ENCODE measurements at regions not wholly inside any gene's neighbourhood (a gene's known extent, or its start where the extent isn't known, plus 50 kb on each side); places are given as distances from the start of the nearest gene placed in this dataset.

DNA sequence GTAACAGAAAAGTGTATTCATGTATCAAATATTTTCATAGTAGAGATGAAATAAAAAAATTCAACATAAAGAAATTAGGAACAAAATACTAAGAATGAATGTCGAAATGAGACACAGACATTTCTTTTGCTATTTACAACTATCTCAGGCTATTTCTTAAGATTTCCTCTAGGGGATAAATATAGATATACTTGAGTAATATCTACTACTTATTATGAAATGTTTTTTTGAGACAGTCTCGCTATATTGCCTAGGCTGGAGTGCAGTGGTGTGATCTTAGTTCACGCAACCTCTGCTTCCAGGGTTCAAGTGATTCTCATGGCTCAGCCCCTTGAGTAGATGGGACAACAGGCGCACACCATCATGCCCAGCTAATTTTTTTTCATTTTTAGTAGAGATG lies 326.1 kb downstream of the RNF144A start:
- CTCF ChIA-PET (ENCODE audit: low intra/inter-chr PET ratio), result no interaction called here
- no peak for FAIRE-seq
- POLR2A ChIA-PET, result no interaction called here
- 0% methylated on average over 4 of the region's 4 CpGs for WGBS (ENCODE audit: insufficient coverage, low coverage, missing lambda C conversion rate)
- Histone ChIP-seq H3K9ac (ENCODE audit: insufficient read depth in 1 of 2, low read depth in 2 of 2, low read length in 2 of 2) (no peak overlapping the region), H3K4me2 (ENCODE audit: insufficient read depth, low read length) (no peak overlapping the region), H4K20me1 (replicated peaks; ENCODE audit: control insufficient read depth, insufficient read depth, low read length) (no peaks in the 10 kb centered on the region), H3K36me3 (ENCODE audit: control insufficient read depth, insufficient read depth, low read length) (no peaks in the 10 kb centered on the region), H3K27me3 (ENCODE audit: control insufficient read depth in 2 of 2, insufficient read depth in 2 of 2, low read length in 2 of 2) (no peaks in the 10 kb centered on the region), H3K9me1 (ENCODE audit: control insufficient read depth, insufficient read depth, low read length) (no peaks in the 10 kb centered on the region), H3K4me3 (no peak overlapping the region), H2AFZ (ENCODE audit: low read depth, low read length) (no peak overlapping the region), H3K27ac (ENCODE audit: extremely low read depth, low read depth, low read length) (no peak overlapping the region), H3K4me1 (replicated peaks in 1 of 2; ENCODE audit: control insufficient read depth in 2 of 2, insufficient read depth in 2 of 2, low read length in 2 of 2) (no peaks in the 10 kb centered on the region), H3K79me2 (ENCODE audit: control insufficient read depth, insufficient read depth, low read length) (no peaks in the 10 kb centered on the region), H3K9me3 (replicated peaks; ENCODE audit: control insufficient read depth, insufficient read depth, low read depth, low read length) (no peaks in the 10 kb centered on the region)
- intact Hi-C loops (cut with micrococcal nuclease) (no loop called here), in situ Hi-C loops (cut with MboI) (no loop called here)
- TF ChIP-seq BCL6 (CRISPR knock-in tag; IDR thresholded peaks at IDR 0.05), result no peak
- no peak for TF ChIP-seq ZBTB49 (CRISPR knock-in tag; IDR thresholded peaks at IDR 0.05; ENCODE audit: borderline replicate concordance)
- TF ChIP-seq THAP7 (CRISPR knock-in tag; IDR thresholded peaks at IDR 0.05), result no peak
- no peak for TF ChIP-seq BDP1 (IDR thresholded peaks at IDR 0.05; ENCODE audit: insufficient read depth, insufficient read length)
- TF ChIP-seq, protein P1, sequence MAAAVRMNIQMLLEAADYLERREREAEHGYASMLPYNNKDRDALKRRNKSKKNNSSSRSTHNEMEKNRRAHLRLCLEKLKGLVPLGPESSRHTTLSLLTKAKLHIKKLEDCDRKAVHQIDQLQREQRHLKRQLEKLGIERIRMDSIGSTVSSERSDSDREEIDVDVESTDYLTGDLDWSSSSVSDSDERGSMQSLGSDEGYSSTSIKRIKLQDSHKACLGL (CRISPR knock-in tag; IDR thresholded peaks at IDR 0.05; ENCODE audit: borderline replicate concordance, poor library complexity, severe bottlenecking), result no peak
- no peak for TF ChIP-seq USF2 (CRISPR knock-in tag; IDR thresholded peaks at IDR 0.05)
- TF ChIP-seq JUN (IDR thresholded peaks at IDR 0.05; ENCODE audit: borderline replicate concordance, low read depth, low read length), result no peak
- TF ChIP-seq JUN (CRISPR knock-in tag; IDR thresholded peaks at IDR 0.05; ENCODE audit: borderline replicate concordance), result no peak
- TF ChIP-seq PRMT5 (CRISPR knock-in tag; IDR thresholded peaks at IDR 0.05), result no peak
- TF ChIP-seq RFX7 (CRISPR knock-in tag; IDR thresholded peaks at IDR 0.05), result no peak
- TF ChIP-seq TCF7 (IDR thresholded peaks at IDR 0.05; ENCODE audit: borderline replicate concordance), result no peak
- no peak for TF ChIP-seq CBX8 (IDR thresholded peaks at IDR 0.05; ENCODE audit: borderline replicate concordance, extremely low read depth, low read depth, low read length, poor library complexity, severe bottlenecking)
- TF ChIP-seq SAP30 (IDR thresholded peaks at IDR 0.05; ENCODE audit: borderline replicate concordance, insufficient read depth, low read depth, low read length, poor library complexity, severe bottlenecking), result no peak
- no peak for TF ChIP-seq NR2C1 (IDR thresholded peaks at IDR 0.05)
- no peak for TF ChIP-seq NR2C1 (tag; IDR thresholded peaks at IDR 0.05)
- TF ChIP-seq ZNF77 (CRISPR knock-in tag; IDR thresholded peaks at IDR 0.05), result no peak
- no peak for ATAC-seq
- DNase-seq (ENCODE audit: extremely low read depth in 1 of 4, low spot score in 3 of 4), result no peak
- no TSS peak for BruUV-seq (replicated peaks)

All from K562 (cell line).